ENCODE measurements at regions not wholly inside any gene's neighbourhood (a gene's known extent, or its start where the extent isn't known, plus 50 kb on each side); places are given as distances from the start of the nearest gene placed in this dataset.

GRCh38 chr15:95761501-95762165, 568.9 kb upstream of the NR2F2 start:
- H3K4me1 ChIP-seq (ENCODE audit: insufficient read depth, low read length): no peaks in the 10 kb centered on the region
- BruUV-seq (replicated peaks): no TSS peak
- H3K27me3 ChIP-seq (ENCODE audit: control insufficient read depth in 1 of 2, insufficient read depth in 2 of 2, low read length in 2 of 2): no peaks in the 10 kb centered on the region
- H2AFZ ChIP-seq (ENCODE audit: low read length): no peak overlapping the region
- H3K4me3 ChIP-seq (replicated peaks in 1 of 3; ENCODE audit: insufficient read depth in 1 of 3, low read depth in 2 of 3, low read length in 3 of 3): no peak overlapping the region
- H3K9ac ChIP-seq (ENCODE audit: insufficient read depth, low read depth, low read length): no peak overlapping the region
- no peaks in the 10 kb centered on the region for H3K36me3 ChIP-seq (replicated peaks in 1 of 2; ENCODE audit: control insufficient read depth in 1 of 2, insufficient read depth in 2 of 2, low read length in 2 of 2)
- DNase-seq (ENCODE audit: low spot score) (no peak), FAIRE-seq (no peak), ATAC-seq (no peak)
- 44% methylated on average over 9 of the region's 9 CpGs for WGBS (ENCODE audit: low lambda C conversion rate)
- TF ChIP-seq ZBTB38 (CRISPR knock-in tag; IDR thresholded peaks at IDR 0.05) (no peak), EP300 (IDR thresholded peaks at IDR 0.05; ENCODE audit: low read depth in 2 of 2, low read length in 2 of 2) (no peak), EP300 (CRISPR knock-in tag; IDR thresholded peaks at IDR 0.05; ENCODE audit: borderline replicate concordance) (no peak), ZNF883 (CRISPR knock-in tag; IDR thresholded peaks at IDR 0.05; ENCODE audit: not compliant biosample characterization) (no peak), ZNF564 (CRISPR knock-in tag; IDR thresholded peaks at IDR 0.05) (no peak), AKAP8 (CRISPR knock-in tag; IDR thresholded peaks at IDR 0.05) (no peak), KAT2B (IDR thresholded peaks at IDR 0.05; ENCODE audit: borderline replicate concordance, low read depth, low read length) (no peak), PCBP1 (IDR thresholded peaks at IDR 0.05; ENCODE audit: borderline replicate concordance, low read depth, low read length) (no peak), RFX3 (CRISPR knock-in tag; IDR thresholded peaks at IDR 0.05) (no peak), KLF12 (CRISPR knock-in tag; IDR thresholded peaks at IDR 0.05; ENCODE audit: borderline replicate concordance) (no peak), RNF219 (CRISPR knock-in tag; IDR thresholded peaks at IDR 0.05) (no peak), CBX1 (IDR thresholded peaks at IDR 0.05; ENCODE audit: low read depth) (no peak), SMC3 (IDR thresholded peaks at IDR 0.05; ENCODE audit: low read length) (no peak)
- TF ChIP-seq, protein P1, sequence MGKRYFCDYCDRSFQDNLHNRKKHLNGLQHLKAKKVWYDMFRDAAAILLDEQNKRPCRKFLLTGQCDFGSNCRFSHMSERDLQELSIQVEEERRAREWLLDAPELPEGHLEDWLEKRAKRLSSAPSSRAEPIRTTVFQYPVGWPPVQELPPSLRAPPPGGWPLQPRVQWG (CRISPR knock-in tag; IDR thresholded peaks at IDR 0.05; ENCODE audit: borderline replicate concordance, low read depth): no peak
- TF ChIP-seq, protein P2, sequence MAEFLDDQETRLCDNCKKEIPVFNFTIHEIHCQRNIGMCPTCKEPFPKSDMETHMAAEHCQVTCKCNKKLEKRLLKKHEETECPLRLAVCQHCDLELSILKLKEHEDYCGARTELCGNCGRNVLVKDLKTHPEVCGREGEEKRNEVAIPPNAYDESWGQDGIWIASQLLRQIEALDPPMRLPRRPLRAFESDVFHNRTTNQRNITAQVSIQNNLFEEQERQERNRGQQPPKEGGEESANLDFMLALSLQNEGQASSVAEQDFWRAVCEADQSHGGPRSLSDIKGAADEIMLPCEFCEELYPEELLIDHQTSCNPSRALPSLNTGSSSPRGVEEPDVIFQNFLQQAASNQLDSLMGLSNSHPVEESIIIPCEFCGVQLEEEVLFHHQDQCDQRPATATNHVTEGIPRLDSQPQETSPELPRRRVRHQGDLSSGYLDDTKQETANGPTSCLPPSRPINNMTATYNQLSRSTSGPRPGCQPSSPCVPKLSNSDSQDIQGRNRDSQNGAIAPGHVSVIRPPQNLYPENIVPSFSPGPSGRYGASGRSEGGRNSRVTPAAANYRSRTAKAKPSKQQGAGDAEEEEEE (CRISPR knock-in tag; IDR thresholded peaks at IDR 0.05; ENCODE audit: borderline replicate concordance): no peak
- CTCF ChIA-PET (ENCODE audit: low intra/inter-chr PET ratio, low total read pairs): no interaction called here
- no peaks in the 10 kb centered on the region for H4K20me1 ChIP-seq (ENCODE audit: insufficient read depth, low read length)
- POLR2A ChIA-PET: no interaction called here
- no peak overlapping the region for H3K4me2 ChIP-seq (ENCODE audit: low read depth, low read length)
- H3K9me3 ChIP-seq (ENCODE audit: low read length): no peaks in the 10 kb centered on the region
- no peaks in the 10 kb centered on the region for H3K79me2 ChIP-seq (ENCODE audit: insufficient read depth, low read length)
- H3K27ac ChIP-seq (ENCODE audit: extremely low read length, insufficient read depth, low read length): no peak overlapping the region
- intact Hi-C loops (cut with micrococcal nuclease; ENCODE audit: unreplicated experiment): loop anchor here (5.0 to 10.0 kb wide), 3 partner anchors 571 to 1473 kb away; partner anchors contain the start of gene NR2F2
- in situ Hi-C loops (cut with HindIII; ENCODE audit: extremely low pct_ligation_motif_present, low pct_unique_long_range_greater_than_20kb): loop anchor here (25.0 kb wide), 1 partner anchor 576 kb away; the partner anchor contains the start of gene NR2F2
